Aorta (tissue), 5 donors: ENCODE measurements at regions not wholly inside any gene's neighbourhood (a gene's known extent, or its start where the extent isn't known, plus 50 kb on each side); places are given as distances from the start of the nearest gene placed in this dataset.

Source experiments
- ATAC-seq: fragments of 200-7000 bp; cut with Tn5 transposase; one replicate; pipeline ENCODE4 v1.9.1; 2022; ENCODE audit warnings: moderate library complexity; ENCODE audit not compliant: low FRiP score
- DNase-seq, 2 donors: peaks; one replicate each; pipeline ENCODE4 v3.0.0-alpha.2; 2020
- H3K27ac ChIP-seq, 2 donors: one replicate each; pipeline ENCODE4 v1.5.1; 2013; ENCODE audit warnings: low read length in 2 of 2, mild to moderate bottlenecking in 2 of 2, moderate library complexity in 2 of 2, control low read depth in 1 of 2, inconsistent platforms in 1 of 2, low read depth in 1 of 2
- H3K27me3 ChIP-seq, 2 donors: one replicate each; pipeline ENCODE4 v1.6.1; 2013; ENCODE audit warnings: control low read depth in 1 of 2, low read length in 1 of 2, mild to moderate bottlenecking in 1 of 2, moderate library complexity in 1 of 2; ENCODE audit not compliant: insufficient read depth in 2 of 2, control insufficient read depth in 1 of 2
- H3K36me3 ChIP-seq, 2 donors: one replicate each; pipeline ENCODE4 v1.6.1; 2013; ENCODE audit warnings: control low read depth in 1 of 2, low read length in 1 of 2, mild to moderate bottlenecking in 1 of 2; ENCODE audit not compliant: insufficient read depth in 2 of 2, control insufficient read depth in 1 of 2
- H3K4me1 ChIP-seq, 2 donors: one replicate each; pipeline ENCODE4 v1.6.1; 2013; ENCODE audit warnings: low read length in 2 of 2, control low read depth in 1 of 2, mild to moderate bottlenecking in 1 of 2, moderate library complexity in 1 of 2; ENCODE audit not compliant: insufficient read depth in 2 of 2, control insufficient read depth in 1 of 2
- H3K4me3 ChIP-seq, 2 donors: one replicate each; pipeline ENCODE4 v1.5.1; 2013; ENCODE audit warnings: low read length in 2 of 2, control low read depth in 1 of 2, mild to moderate bottlenecking in 1 of 2
- H3K9me3 ChIP-seq: one replicate; pipeline ENCODE4 v1.6.1; 2013; ENCODE audit warnings: mild to moderate bottlenecking, low read length; ENCODE audit not compliant: control insufficient read depth
- WGBS, 2 donors: extraction: QIAGEN DNeasy Blood & Tissue Kit; methylation state at CpG; one replicate each; pipeline ENCODE4 v1.1.7; 2013; 5-methylcytosine and 5-hydroxymethylcytosine counted together
- intact Hi-C, 2 donors: fragments of 100-400 bp; cut with DNase I; formaldehyde crosslinking; loops; one replicate each; pipeline versions ENCODE4 v1.14.2 to v1.15.0; 2022
- donor health status: healthy with polysubstance abuse.
- donor health status: Bipolar disorder and iron deficiency.
- donor health status: DM: no; HTN: no; CAD: no.
- donor health status: DM: no; HTN: no; CAD: no.
- donor health status: DM: yes; HTN: yes; CAD: no.

GRCh38 chr2:220270481-220271070 lies 643.1 kb downstream of the SLC4A3 start:
- no peak for DNase-seq
- intact Hi-C loops: no loop called here
- WGBS, 2 donors: 84 to 90% methylated on average over 1 of the region's 1 CpG

GRCh38 chr2:220272656-220273055 lies 645.2 kb downstream of the SLC4A3 start:
- Histone ChIP-seq H3K4me1 (no peaks in the 10 kb centered on the region), H3K36me3 (no peaks in the 10 kb centered on the region), H3K27me3 (no peaks in the 10 kb centered on the region), H3K4me3 (no peak overlapping the region), H3K27ac (no peak overlapping the region), H3K9me3 (no peaks in the 10 kb centered on the region)
- DNase-seq (no peak), ATAC-seq (no peak)
- intact Hi-C loops: no loop called here

More at GRCh38 chr2:220270481-220271070, 643.1 kb downstream of the SLC4A3 start:
- H3K27me3 ChIP-seq: no peaks in the 10 kb centered on the region
- H3K9me3 ChIP-seq: no peaks in the 10 kb centered on the region
- H3K36me3 ChIP-seq: no peaks in the 10 kb centered on the region
- H3K27ac ChIP-seq: no peak overlapping the region
- no peak for ATAC-seq
- no peak overlapping the region for H3K4me3 ChIP-seq
- H3K4me1 ChIP-seq: no peaks in the 10 kb centered on the region

- WGBS, 2 donors: 49 to 56% methylated on average over 2 of the region's 2 CpGs
- Histone ChIP-seq H3K4me3 (no peak overlapping the region), H3K27me3 (no peaks in the 10 kb centered on the region), H3K36me3 (no peaks in the 10 kb centered on the region), H3K9me3 (no peaks in the 10 kb centered on the region), H3K4me1 (no peaks in the 10 kb centered on the region), H3K27ac (no peak overlapping the region)
- intact Hi-C loops: no loop called here
- ATAC-seq (no peak), DNase-seq (no peak)
Observed at GRCh38 chr2:220273082-220273481, 645.7 kb downstream of the SLC4A3 start.

- Histone ChIP-seq H3K27ac (no peak overlapping the region), H3K9me3 (no peaks in the 10 kb centered on the region), H3K4me3 (no peak overlapping the region), H3K36me3 (no peaks in the 10 kb centered on the region), H3K27me3 (no peaks in the 10 kb centered on the region), H3K4me1 (no peaks in the 10 kb centered on the region)
- intact Hi-C loops: loop anchor here in 1 of 2 donors (5.0 kb wide), 1 partner anchor 198 kb away; no protein-coding TSS in a partner anchor
- ATAC-seq: no peak
- 81 to 100% methylated on average over 3 of the region's 3 CpGs for WGBS, 2 donors
- DNase-seq: no peak
Observed at GRCh38 chr2:220275454-220275853, 648.0 kb downstream of the SLC4A3 start.

- WGBS, 2 donors: 46 to 47% methylated on average over 2 of the region's 2 CpGs
Observed at GRCh38 chr2:220276741-220277444, 649.5 kb downstream of the SLC4A3 start.

GRCh38 chr2:220277445-220277975 lies 650.1 kb downstream of the SLC4A3 start:
- ATAC-seq (peak; percentile 81), DNase-seq (peak; percentile 84 to 89)
- Histone ChIP-seq H3K9me3 (no peaks in the 10 kb centered on the region), H3K4me3 (no peak overlapping the region), H3K27me3 (no peaks in the 10 kb centered on the region), H3K36me3 (no peaks in the 10 kb centered on the region), H3K4me1 (no peaks in the 10 kb centered on the region), H3K27ac (peak overlapping the region in 1 of 2 donors; percentile 87)
- intact Hi-C loops: loop anchor here in 1 of 2 donors (5.0 kb wide), 1 partner anchor 200 kb away; no protein-coding TSS in a partner anchor
- WGBS, 2 donors: 1 to 4% methylated on average over 3 of the region's 3 CpGs

More at GRCh38 chr2:220276741-220277444, 649.5 kb downstream of the SLC4A3 start:
- intact Hi-C loops: loop anchor here in 1 of 2 donors (5.0 kb wide), 1 partner anchor 200 kb away; no protein-coding TSS in a partner anchor
- Histone ChIP-seq H3K36me3 (no peaks in the 10 kb centered on the region), H3K27ac (peak overlapping the region; percentile 67 to 87), H3K27me3 (no peaks in the 10 kb centered on the region), H3K9me3 (no peaks in the 10 kb centered on the region), H3K4me1 (no peaks in the 10 kb centered on the region), H3K4me3 (no peak overlapping the region)
- ATAC-seq (peak; percentile 9), DNase-seq (no peak)

- no peaks in the 10 kb centered on the region for H3K36me3 ChIP-seq
- 8 to 9% methylated on average over 2 of the region's 2 CpGs for WGBS, 2 donors
- H3K27me3 ChIP-seq: no peaks in the 10 kb centered on the region
- H3K27ac ChIP-seq: peak overlapping the region; percentile 4 to 63
- DNase-seq: no peak
- no peak overlapping the region for H3K4me3 ChIP-seq
- H3K4me1 ChIP-seq: no peaks in the 10 kb centered on the region
- ATAC-seq: no peak
- H3K9me3 ChIP-seq: no peaks in the 10 kb centered on the region
- intact Hi-C loops: loop anchor here in 1 of 2 donors (5.0 kb wide), 1 partner anchor 201 kb away; no protein-coding TSS in a partner anchor
Observed at GRCh38 chr2:220278022-220278421, 650.6 kb downstream of the SLC4A3 start.

GRCh38 chr2:220279372-220279771 lies 651.9 kb downstream of the SLC4A3 start:
- no peak overlapping the region for H3K27ac ChIP-seq
- H3K4me3 ChIP-seq: no peak overlapping the region
- intact Hi-C loops: loop anchor here in 1 of 2 donors (5.0 kb wide), 1 partner anchor 202 kb away; no protein-coding TSS in a partner anchor
- 76 to 86% methylated on average over 2 of the region's 2 CpGs for WGBS, 2 donors
- ATAC-seq (no peak), DNase-seq (no peak)
- H3K27me3 ChIP-seq: no peaks in the 10 kb centered on the region
- no peaks in the 10 kb centered on the region for H3K4me1 ChIP-seq
- H3K36me3 ChIP-seq: no peaks in the 10 kb centered on the region
- no peaks in the 10 kb centered on the region for H3K9me3 ChIP-seq
